ENCODE measurements at regions not wholly inside any gene's neighbourhood (a gene's known extent, or its start where the extent isn't known, plus 50 kb on each side); places are given as distances from the start of the nearest gene placed in this dataset.

DNA sequence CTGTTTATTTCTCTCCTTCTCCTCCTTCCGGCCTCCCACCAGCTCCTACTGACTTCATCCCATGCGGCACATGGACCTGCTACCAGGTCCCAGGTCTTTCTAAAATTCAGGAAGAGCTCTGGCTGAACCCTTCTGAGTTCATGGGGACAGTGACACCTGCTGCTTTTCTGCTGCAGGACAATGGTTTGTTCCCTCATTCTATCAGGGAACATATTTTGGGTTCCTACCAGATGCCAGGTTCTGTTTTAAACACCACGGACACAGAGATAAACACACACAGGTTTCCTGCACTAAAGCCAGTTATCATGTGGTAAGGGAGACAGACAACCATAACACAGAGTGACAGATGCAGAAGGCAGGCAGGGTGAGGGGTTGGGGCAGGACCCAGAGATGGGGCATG, 114.0 kb upstream of the RAB4A start:
- Mint-ChIP-seq H3K27ac (peak overlapping the region; percentile 51 to 97 (median 95)), H3K9me3 (peaks cover 0 to 7% (median 0%) of the 10 kb centered on the region in 7 donors), H3K4me1 (peaks cover 72% of the 10 kb centered on the region), H3K4me3 (no peak overlapping the region), H3K36me3 (peaks cover 0 to 3% of the 10 kb centered on the region in 2 donors), H3K27me3 (ENCODE audit: low read depth in 3 of 3) (peaks cover 0 to 4% (median 2%) of the 10 kb centered on the region in 3 donors)
- intact Hi-C loops (cut with micrococcal nuclease), result loop anchor here (2.0 to 10.0 kb wide), 2 partner anchors 132 kb away; no protein-coding TSS in a partner anchor
- Histone ChIP-seq H3K9ac (ENCODE audit: insufficient read depth, low read length, poor library complexity, severe bottlenecking) (no peak overlapping the region), H3K27ac (ENCODE audit: low read depth in 1 of 2, low read length in 2 of 2) (peak overlapping the region; percentile 85 to 95), H3K4me2 (replicated peaks; ENCODE audit: extremely low read depth, low read length, poor library complexity, severe bottlenecking) (no peak overlapping the region), H3K4me1 (ENCODE audit: control insufficient read depth in 1 of 2, insufficient read depth in 2 of 2, low read length in 2 of 2) (peaks cover 68 to 76% of the 10 kb centered on the region in 2 donors), H3K9me3 (replicated peaks in 1 of 2; ENCODE audit: control insufficient read depth in 1 of 2, insufficient read depth in 1 of 2, low read length in 2 of 2) (no peaks in the 10 kb centered on the region), H3K4me3 (replicated peaks in 1 of 3; ENCODE audit: low read depth in 2 of 3, low read length in 3 of 3) (no peak overlapping the region), H4K20me1 (ENCODE audit: insufficient read depth, low read length) (no peaks in the 10 kb centered on the region), H2AFZ (ENCODE audit: insufficient read depth, low read depth, low read length, poor library complexity, severe bottlenecking) (no peak overlapping the region), H3K36me3 (replicated peaks in 1 of 2; ENCODE audit: control insufficient read depth in 1 of 2, insufficient read depth in 2 of 2, low read length in 2 of 2) (no peaks in the 10 kb centered on the region), H3K79me2 (ENCODE audit: insufficient read depth, low read length) (no peaks in the 10 kb centered on the region), H3K27me3 (ENCODE audit: control insufficient read depth in 2 of 2, insufficient read depth in 2 of 2, low read length in 2 of 2) (no peaks in the 10 kb centered on the region)
- peak; percentile 53 for TF ChIP-seq CTCF (IDR thresholded peaks at IDR 0.05)
- WGBS (ENCODE audit: insufficient coverage), result 95% methylated on average over 2 of the region's 3 CpGs
- peak in 2 of 3 donors; percentile 18 to 34 for DNase-seq

- peak overlapping the region in 1 of 3 experiments; percentile 16 for H3K4me3 ChIP-seq (replicated peaks in 1 of 3; ENCODE audit: low read depth in 2 of 3, low read length in 3 of 3)
- Mint-ChIP-seq H3K27ac (peak overlapping the region; percentile 92 to 97 (median 95)), H3K9me3 (peaks cover 0 to 7% (median 0%) of the 10 kb centered on the region in 7 donors), H3K4me1 (peaks cover 66% of the 10 kb centered on the region), H3K27me3 (ENCODE audit: low read depth in 3 of 3) (peaks cover 0 to 5% (median 2%) of the 10 kb centered on the region in 3 donors), H3K36me3 (peaks cover 0 to 3% of the 10 kb centered on the region in 2 donors), H3K4me3 (peak overlapping the region in 1 of 2 donors; percentile 9)
- H3K4me1 ChIP-seq (ENCODE audit: control insufficient read depth in 1 of 2, insufficient read depth in 2 of 2, low read length in 2 of 2), result peaks cover 63 to 70% of the 10 kb centered on the region in 2 donors
- no peaks in the 10 kb centered on the region for H3K79me2 ChIP-seq (ENCODE audit: insufficient read depth, low read length)
- no peak overlapping the region for H3K9ac ChIP-seq (ENCODE audit: insufficient read depth, low read length, poor library complexity, severe bottlenecking)
- no peaks in the 10 kb centered on the region for H3K9me3 ChIP-seq (replicated peaks in 1 of 2; ENCODE audit: control insufficient read depth in 1 of 2, insufficient read depth in 1 of 2, low read length in 2 of 2)
- peak overlapping the region; percentile 25 for H3K4me2 ChIP-seq (replicated peaks; ENCODE audit: extremely low read depth, low read length, poor library complexity, severe bottlenecking)
- WGBS (ENCODE audit: insufficient coverage), result 14% methylated on average over 2 of the region's 4 CpGs
- no peak overlapping the region for H2AFZ ChIP-seq (ENCODE audit: insufficient read depth, low read depth, low read length, poor library complexity, severe bottlenecking)
- no peaks in the 10 kb centered on the region for H3K36me3 ChIP-seq (replicated peaks in 1 of 2; ENCODE audit: control insufficient read depth in 1 of 2, insufficient read depth in 2 of 2, low read length in 2 of 2)
- H3K27ac ChIP-seq (ENCODE audit: low read depth in 1 of 2, low read length in 2 of 2), result peak overlapping the region; percentile 85 to 95
- no peaks in the 10 kb centered on the region for H4K20me1 ChIP-seq (ENCODE audit: insufficient read depth, low read length)
- peak in 1 of 3 donors; percentile 41 for DNase-seq
- no peak for TF ChIP-seq CTCF (IDR thresholded peaks at IDR 0.05)
- intact Hi-C loops (cut with micrococcal nuclease), result loop anchor here (2.0 to 10.0 kb wide), 2 partner anchors 133 kb away; no protein-coding TSS in a partner anchor
- no peaks in the 10 kb centered on the region for H3K27me3 ChIP-seq (ENCODE audit: control insufficient read depth in 2 of 2, insufficient read depth in 2 of 2, low read length in 2 of 2)
Observed at GRCh38 chr1:229157480-229157879, 113.4 kb upstream of the RAB4A start.

Measured in CD14-positive monocyte (primary cell).